HCT116 (cell line): ENCODE measurements at regions not wholly inside any gene's neighbourhood (a gene's known extent, or its start where the extent isn't known, plus 50 kb on each side); places are given as distances from the start of the nearest gene placed in this dataset.

ENCODE experiments used
- ATAC-seq: fragments of 200-7000 bp; cut with Tn5 transposase; 2 replicates; pipeline ENCODE4 v1.9.1; 2020; ENCODE audit warnings: mild to moderate bottlenecking, moderate library complexity
- BruUV-seq: library from RNA; stranded (reverse); fragments of 400-500 nt; replicated peaks from 2 replicates; lab custom pipeline; 2021; lab: Mats Ljungman, UMichigan
- CTCF ChIA-PET: fragments of 300-600 bp; sonication (Branson Sonifier 250); formaldehyde crosslinking; loops from one replicate; lab custom pipeline; 2021; ENCODE audit warnings: antibody characterized with exemption; lab: Charles Lee
- POLR2A ChIA-PET: fragments of 300-600, 350-600 bp; sonication (Branson Sonifier 250); formaldehyde crosslinking; loops from one replicate; lab custom pipeline; 2021; ENCODE audit warnings: antibody characterized with exemption; lab: Charles Lee
- RAD21 ChIA-PET, 2 experiments: fragments of 300-600 bp; sonication (Branson Sonifier 250); formaldehyde crosslinking; loops; one replicate each; lab custom pipeline; 2023; ENCODE audit warnings: low total read pairs in 2 of 2; ENCODE audit not compliant: uncharacterized antibody in 2 of 2, unreplicated experiment in 2 of 2, low non-redundant PET in 1 of 2; lab: Charles Lee
- DNase-seq: peaks from one replicate; pipeline ENCODE4 v3.0.0-alpha.2; 2010; ENCODE audit warnings: low read depth, low spot score
- H2AFZ ChIP-seq: fragments of 200-600 bp; shearing (Covaris generic), sonication (generic); 2 replicates; pipeline ENCODE4 v1.6.1; 2017; ENCODE audit warnings: low read depth, mixed run types, mixed read lengths, antibody characterized with exemption, low read length; ENCODE audit not compliant: poor library complexity, severe bottlenecking
- H3K27ac ChIP-seq: 2 replicates; pipeline ENCODE4 v1.5.1; 2012; ENCODE audit warnings: low read depth, low read length
- H3K27me3 ChIP-seq: fragments of 200-600 bp; sonication (generic); 2 replicates; pipeline ENCODE4 v1.6.1; 2016; ENCODE audit warnings: mixed run types, low read length, mixed read lengths; ENCODE audit not compliant: insufficient read depth
- H3K36me3 ChIP-seq, 2 experiments: fragments of 200-500 bp in 1 of 2; fragments of 200-600 bp in 1 of 2; sonication (Bioruptor generic) in 1 of 2; sonication (generic) in 1 of 2; 2 replicates each; pipeline versions ENCODE4 v1.5.1 to v1.6.1; 2014 to 2016; ENCODE audit warnings: low read length in 2 of 2, inconsistent platforms in 1 of 2, mixed read lengths in 1 of 2, mixed run types in 1 of 2; ENCODE audit not compliant: insufficient read depth in 2 of 2, control insufficient read depth in 1 of 2
- H3K4me1 ChIP-seq, 2 experiments: fragments of 200-600 bp in 1 of 2; sonication (generic) in 1 of 2; 2 replicates each; pipeline versions ENCODE4 v1.5.1 to v1.6.1; 2012 to 2017; ENCODE audit warnings: low read length in 2 of 2, inconsistent platforms in 1 of 2, mild to moderate bottlenecking in 1 of 2, mixed read lengths in 1 of 2, mixed run types in 1 of 2, moderate library complexity in 1 of 2; ENCODE audit not compliant: insufficient read depth in 2 of 2, control insufficient read depth in 1 of 2
- H3K4me2 ChIP-seq: fragments of 200-600 bp; sonication (generic); 2 replicates; pipeline ENCODE4 v1.6.1; 2017; ENCODE audit warnings: mixed run types, low read length, mixed read lengths
- H3K4me3 ChIP-seq, 2 experiments: fragments of 200-600 bp in 1 of 2; sonication (generic) in 1 of 2; replicated peaks in 1 of 2; 2 replicates each; pipeline ENCODE4 v1.5.1; 2011 to 2016; ENCODE audit warnings: low read length in 2 of 2, control low read depth in 1 of 2, low read depth in 1 of 2, mild to moderate bottlenecking in 1 of 2, mixed read lengths in 1 of 2, mixed run types in 1 of 2
- H3K79me2 ChIP-seq: fragments of 200-600 bp; sonication (generic); 2 replicates; pipeline ENCODE4 v1.6.1; 2017; ENCODE audit warnings: mild to moderate bottlenecking, mixed run types, low read length, moderate library complexity, mixed read lengths; ENCODE audit not compliant: insufficient read depth
- H3K9ac ChIP-seq: fragments of 200-600 bp; sonication (generic); 2 replicates; pipeline ENCODE4 v1.6.1; 2016; ENCODE audit warnings: low read length, mixed read lengths
- H3K9me2 ChIP-seq: fragments of 200-600 bp; sonication (generic), shearing (Covaris generic); 2 replicates; pipeline ENCODE4 v1.6.1; 2017; ENCODE audit warnings: mixed run types, mild to moderate bottlenecking, moderate library complexity; ENCODE audit not compliant: insufficient read depth
- H3K9me3 ChIP-seq, 2 experiments: fragments of 200-500 bp in 1 of 2; fragments of 200-600 bp in 1 of 2; sonication (Bioruptor generic) in 1 of 2; sonication (generic) in 1 of 2; 2 replicates each; pipeline ENCODE4 v1.6.1; 2014 to 2017; ENCODE audit warnings: low read length in 2 of 2, mixed read lengths in 2 of 2, inconsistent platforms in 1 of 2, low read depth in 1 of 2, mild to moderate bottlenecking in 1 of 2, mixed run types in 1 of 2, moderate library complexity in 1 of 2; ENCODE audit not compliant: control insufficient read depth in 1 of 2, insufficient read depth in 1 of 2
- H4K20me1 ChIP-seq: fragments of 200-600 bp; sonication (generic), shearing (Covaris generic); 2 replicates; pipeline ENCODE4 v1.6.1; 2017; ENCODE audit warnings: mixed run types, mild to moderate bottlenecking, moderate library complexity; ENCODE audit not compliant: insufficient read depth
- ATF3 ChIP-seq: IDR thresholded peaks from 2 replicates; pipeline ENCODE4 v1.6.1; 2012
- CBX3 ChIP-seq: IDR thresholded peaks from 2 replicates; pipeline ENCODE4 v1.6.1; 2012; ENCODE audit warnings: low read depth
- CEBPB ChIP-seq: IDR thresholded peaks from 2 replicates; pipeline ENCODE4 v1.6.1; 2012; ENCODE audit warnings: low read depth
- EZH2 ChIP-seq: fragments of 200-600 bp; sonication (generic); IDR thresholded peaks from 2 replicates; pipeline ENCODE4 v1.6.1; 2017; ENCODE audit warnings: antibody characterized with exemption, mixed run types
- EZH2phosphoT487 ChIP-seq: fragments of 200-600 bp; IDR thresholded peaks from 2 replicates; pipeline ENCODE4 v1.6.1; 2018; ENCODE audit warnings: antibody characterized with exemption, borderline replicate concordance
- FOSL1 ChIP-seq: IDR thresholded peaks from 2 replicates; pipeline ENCODE4 v1.6.1; 2012; ENCODE audit warnings: low read depth
- POLR2A ChIP-seq: IDR thresholded peaks from 2 replicates; pipeline ENCODE4 v1.7.0; 2011; ENCODE audit warnings: borderline replicate concordance; ENCODE audit not compliant: insufficient read depth, insufficient read length; ENCODE audit errors: extremely low read depth
- POLR2AphosphoS5 ChIP-seq: IDR thresholded peaks from 2 replicates; pipeline ENCODE4 v1.6.1; 2011; ENCODE audit warnings: mild to moderate bottlenecking, low read depth, low read length, moderate library complexity
- RAD21 ChIP-seq: IDR thresholded peaks from 2 replicates; pipeline ENCODE4 v1.6.1; 2012; ENCODE audit warnings: low read depth, mild to moderate bottlenecking
- SIN3A ChIP-seq: IDR thresholded peaks from 2 replicates; pipeline ENCODE4 v1.6.1; 2012; ENCODE audit warnings: low read depth
- SRF ChIP-seq: IDR thresholded peaks from 2 replicates; pipeline ENCODE4 v1.6.1; 2012; ENCODE audit warnings: low read depth
- TCF7L2 ChIP-seq: IDR thresholded peaks from 2 replicates; pipeline ENCODE4 v1.7.0; 2011; ENCODE audit warnings: borderline replicate concordance, inconsistent platforms; ENCODE audit not compliant: insufficient read depth, insufficient read length; ENCODE audit errors: extremely low read depth
- YY1 ChIP-seq: IDR thresholded peaks from 2 replicates; pipeline ENCODE4 v1.6.1; 2011; ENCODE audit warnings: low read length, low read depth, moderate library complexity, mild to moderate bottlenecking; ENCODE audit not compliant: insufficient replicate concordance; ENCODE audit errors: extremely low read depth
- ZBTB33 ChIP-seq: IDR thresholded peaks from 2 replicates; pipeline ENCODE4 v1.6.1; 2011; ENCODE audit warnings: mild to moderate bottlenecking, low read length, moderate library complexity; ENCODE audit not compliant: insufficient replicate concordance; ENCODE audit errors: extremely low read depth
- ZFX ChIP-seq: fragments of 450-650 bp; IDR thresholded peaks from 2 replicates; pipeline ENCODE4 v1.6.1; 2017
- ZNF274 ChIP-seq: fragments of 200-500 bp; sonication (Bioruptor generic); IDR thresholded peaks from 2 replicates; pipeline ENCODE4 v1.6.1; 2014; ENCODE audit warnings: mild to moderate bottlenecking, low read depth, low read length, inconsistent platforms
- intact Hi-C: fragments of 100-400 bp; cut with micrococcal nuclease; formaldehyde crosslinking; loops from 2 replicates; pipeline ENCODE4 v1.10.0; 2022
- TF ChIP-seq, protein P1 (sequence below): IDR thresholded peaks from 2 replicates; pipeline ENCODE4 v1.6.1; 2012

DNA sequence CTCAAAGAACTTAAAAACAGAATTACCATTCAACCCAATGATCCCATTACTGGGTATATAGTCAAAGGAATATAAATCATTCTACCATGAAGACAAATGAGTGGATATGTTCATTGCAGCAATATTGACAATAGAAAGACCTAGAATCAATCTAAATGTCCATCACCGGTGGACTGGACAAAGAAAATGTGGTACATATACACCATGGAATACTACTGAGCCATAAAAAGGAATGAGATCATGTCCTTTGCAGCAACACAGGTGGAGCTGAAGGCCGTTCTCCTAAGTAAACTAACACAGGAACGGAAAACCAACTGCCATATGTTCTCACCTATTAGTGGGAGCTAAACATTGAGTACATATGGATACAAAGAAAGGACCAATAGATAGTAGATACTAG is 576.7 kb upstream of the CITED2 start:
- H4K20me1 ChIP-seq = no peaks in the 10 kb centered on the region
- H2AFZ ChIP-seq = no peak overlapping the region
- H3K9me3 ChIP-seq = no peaks in the 10 kb centered on the region
- no peak overlapping the region for H3K4me3 ChIP-seq
- CTCF ChIA-PET = no interaction called here
- no TSS peak for BruUV-seq
- no peaks in the 10 kb centered on the region for H3K9me2 ChIP-seq
- no peak overlapping the region for H3K4me2 ChIP-seq
- TF ChIP-seq, protein P1, sequence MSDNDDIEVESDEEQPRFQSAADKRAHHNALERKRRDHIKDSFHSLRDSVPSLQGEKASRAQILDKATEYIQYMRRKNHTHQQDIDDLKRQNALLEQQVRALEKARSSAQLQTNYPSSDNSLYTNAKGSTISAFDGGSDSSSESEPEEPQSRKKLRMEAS = no peak
- TF ChIP-seq ZBTB33 = no peak
- no peak for TF ChIP-seq RAD21
- TF ChIP-seq CEBPB = no peak
- TF ChIP-seq SRF = no peak
- TF ChIP-seq YY1 = no peak
- no peak for TF ChIP-seq FOSL1
- TF ChIP-seq ZFX = no peak
- TF ChIP-seq EZH2phosphoT487 = no peak
- no peak for TF ChIP-seq ATF3
- no peak for TF ChIP-seq CBX3
- TF ChIP-seq POLR2A = no peak
- TF ChIP-seq SIN3A = no peak
- TF ChIP-seq EZH2 = no peak
- TF ChIP-seq ZNF274 = no peak
- no peak for TF ChIP-seq TCF7L2
- TF ChIP-seq POLR2AphosphoS5 = no peak
- H3K27ac ChIP-seq = no peak overlapping the region
- no peaks in the 10 kb centered on the region for H3K27me3 ChIP-seq
- H3K79me2 ChIP-seq = no peaks in the 10 kb centered on the region
- RAD21 ChIA-PET = no interaction called here
- H3K36me3 ChIP-seq = no peaks in the 10 kb centered on the region
- H3K4me1 ChIP-seq = no peaks in the 10 kb centered on the region
- no peak overlapping the region for H3K9ac ChIP-seq
- POLR2A ChIA-PET = no interaction called here
- ATAC-seq = no peak
- intact Hi-C loops = no loop called here
- DNase-seq = no peak
